ENCODE measurements at regions not wholly inside any gene's neighbourhood (a gene's known extent, or its start where the extent isn't known, plus 50 kb on each side); places are given as distances from the start of the nearest gene placed in this dataset.
"Not testable (repeated sequence)": the region's sequence is repeated elsewhere in the genome, so short reads cannot be mapped to it uniquely, and the experiment has no call there.

- no peak for DNase-seq
Measured at GRCh38 chr3:177764933-177765332, 567.7 kb upstream of the TBL1XR1 start.

DNA sequence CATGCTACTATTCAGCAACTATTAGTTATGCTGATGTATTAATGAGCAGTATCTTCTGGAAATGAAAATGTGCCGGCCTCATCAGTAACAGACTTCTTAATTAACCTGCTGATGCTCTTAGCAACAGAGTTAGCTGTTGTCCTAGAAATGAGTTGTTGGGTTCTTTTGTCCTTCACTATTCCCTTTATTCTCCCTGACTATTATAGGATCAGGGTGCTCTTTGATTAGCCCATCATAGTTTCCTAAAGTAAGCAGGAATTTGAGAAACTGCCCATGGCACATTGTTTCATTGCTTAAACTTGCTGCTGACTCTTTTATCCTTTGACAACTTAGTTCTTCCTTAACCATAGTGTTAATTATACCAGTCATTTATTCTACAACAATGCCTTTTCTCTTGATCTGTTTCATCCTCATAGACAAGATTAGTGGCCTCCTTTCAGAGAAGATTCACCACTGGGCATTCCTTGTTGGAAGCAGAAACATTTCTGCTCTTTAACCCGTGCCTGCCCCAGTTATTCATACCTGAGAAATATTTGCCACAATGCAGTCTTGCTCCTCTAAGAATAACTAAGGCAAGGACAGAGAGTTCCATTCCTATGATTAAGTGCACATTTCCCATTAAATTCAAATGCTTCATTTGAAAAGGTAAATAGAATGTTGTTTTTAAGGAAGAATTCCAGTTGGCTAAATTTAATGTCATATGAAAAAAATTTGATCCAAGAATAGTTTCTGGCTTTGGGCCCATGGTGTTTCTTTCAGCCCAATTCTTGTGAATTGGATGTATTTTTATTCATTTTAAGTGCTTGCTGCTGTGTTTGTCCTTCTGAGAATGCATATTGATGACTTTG, 573.3 kb upstream of the TBL1XR1 start:
- DNase-seq, result no peak

GRCh38 chr3:177771780-177772179, 574.5 kb upstream of the TBL1XR1 start:
- DNase-seq, result no peak

GRCh38 chr3:177772908-177773557, 575.8 kb upstream of the TBL1XR1 start:
- DNase-seq, result no peak

GRCh38 chr3:177773717-177774116, 576.4 kb upstream of the TBL1XR1 start:
- DNase-seq, result no peak

DNA sequence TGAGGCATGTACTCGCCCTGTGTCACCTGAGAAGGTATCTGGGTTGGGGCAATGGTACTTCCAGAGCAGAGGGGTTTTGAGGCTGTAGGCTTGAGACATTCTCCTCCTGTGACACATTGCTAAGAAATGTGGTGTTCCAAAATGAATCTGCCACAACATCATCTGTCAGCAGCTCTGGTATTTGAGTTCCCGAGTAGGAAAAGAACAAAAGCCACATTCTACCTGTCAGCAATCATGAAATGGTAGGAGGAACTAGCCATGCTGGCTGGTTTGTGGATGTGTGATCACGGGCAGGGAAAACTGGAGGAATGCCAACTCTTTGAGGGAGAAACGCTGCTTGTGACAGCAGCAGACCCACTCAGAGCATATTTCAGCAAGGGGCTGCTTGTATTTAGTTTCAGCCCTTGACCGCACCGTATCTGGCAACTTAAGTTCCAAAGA, 579.4 kb upstream of the TBL1XR1 start:
- DNase-seq, result no peak

- peak; percentile 49 for DNase-seq
Measured at GRCh38 chr3:177777699-177778098, 580.4 kb upstream of the TBL1XR1 start.

GRCh38 chr3:177778633-177779032, 581.4 kb upstream of the TBL1XR1 start:
- DNase-seq, result no peak

DNA sequence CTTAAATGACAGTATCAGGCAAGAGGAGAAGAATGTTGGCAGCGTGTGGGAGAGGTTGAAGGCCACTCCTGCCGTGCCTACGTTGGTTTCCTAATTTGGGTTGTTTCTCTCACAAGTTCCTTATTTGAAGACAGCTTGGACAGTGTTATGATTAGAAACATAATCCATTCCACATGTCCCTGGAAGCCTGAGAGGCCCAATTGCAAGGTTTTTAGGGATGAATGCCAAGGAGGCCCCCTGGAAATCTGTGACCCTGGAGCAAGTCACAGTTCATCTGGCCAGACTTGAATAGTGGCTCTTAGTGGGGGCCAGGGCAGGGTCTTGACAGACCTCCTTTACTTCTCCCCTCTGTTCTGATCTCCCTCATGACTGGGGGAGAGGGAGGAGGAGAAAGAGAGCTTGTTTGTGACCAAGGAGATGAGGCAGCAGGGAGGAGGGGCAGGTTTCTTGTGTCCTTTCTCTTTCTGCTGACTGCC, 584.4 kb upstream of the TBL1XR1 start:
- DNase-seq, result no peak

- DNase-seq, result no peak
Measured at GRCh38 chr3:177783338-177783737, 586.1 kb upstream of the TBL1XR1 start.

GRCh38 chr3:177783767-177784166, 586.5 kb upstream of the TBL1XR1 start:
- no peak for DNase-seq

GRCh38 chr3:177787279-177788041, 590.2 kb upstream of the TBL1XR1 start:
- DNase-seq, result no peak

DNA sequence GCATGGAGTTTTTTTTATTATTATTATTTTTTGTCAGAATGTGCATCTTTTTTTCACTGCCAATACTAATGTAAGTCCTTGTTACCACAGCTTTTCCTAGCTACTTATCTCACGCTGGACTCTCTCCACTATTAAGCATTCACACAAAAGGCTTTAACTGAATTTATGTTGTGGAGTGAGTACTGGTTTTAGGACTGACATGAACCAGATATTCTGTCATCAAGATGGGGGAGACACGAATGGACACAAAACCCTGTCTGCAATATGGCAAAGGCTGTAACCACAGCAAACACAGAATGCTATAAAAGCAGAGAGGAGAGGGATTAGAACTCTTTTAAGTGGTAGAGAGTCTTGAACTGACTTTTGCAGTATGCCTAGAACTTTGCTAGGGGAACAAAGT, 592.2 kb upstream of the TBL1XR1 start:
- no peak for DNase-seq

- no peak for DNase-seq
Measured at GRCh38 chr3:177792311-177793030, 595.2 kb upstream of the TBL1XR1 start.

GRCh38 chr3:177793451-177793850, 596.2 kb upstream of the TBL1XR1 start:
- no peak for DNase-seq

DNA sequence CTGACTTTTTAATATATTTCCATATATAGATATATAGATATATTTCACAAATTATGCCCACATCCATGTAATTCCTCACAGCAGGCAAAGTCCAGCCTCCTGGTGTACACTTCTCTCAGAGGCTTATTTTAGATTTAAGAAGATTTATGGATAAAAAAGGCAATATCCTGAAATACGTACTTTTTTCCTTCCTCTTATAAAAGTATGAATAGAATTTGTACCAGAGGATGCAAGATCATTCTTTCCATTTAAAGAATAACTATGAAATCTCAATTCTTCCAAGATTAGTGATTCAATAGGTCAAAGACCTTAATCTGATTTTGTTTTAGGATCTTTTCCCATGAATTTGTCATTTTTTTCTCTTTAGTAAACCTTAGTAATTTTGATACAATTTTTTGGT, 597.9 kb upstream of the TBL1XR1 start:
- no peak for DNase-seq

DNA sequence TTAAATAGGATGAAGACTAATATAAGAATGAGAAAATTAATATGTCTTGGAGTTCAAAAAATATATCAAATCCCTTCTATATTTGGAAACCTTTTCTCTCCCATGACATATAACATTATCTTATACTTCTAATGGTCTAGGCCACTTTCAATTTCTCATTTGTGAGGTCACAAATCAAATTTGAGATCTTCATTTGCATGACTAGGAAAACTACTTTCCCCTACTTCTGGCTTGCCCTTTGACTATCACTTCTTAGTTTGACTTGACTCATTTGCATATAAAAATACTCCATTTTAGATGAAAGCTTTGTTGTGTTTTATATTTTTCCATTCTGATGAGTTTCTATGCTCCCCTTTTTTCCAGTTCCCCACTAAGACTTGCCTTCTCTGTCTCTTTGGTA, 598.6 kb upstream of the TBL1XR1 start:
- no peak for DNase-seq

DNA sequence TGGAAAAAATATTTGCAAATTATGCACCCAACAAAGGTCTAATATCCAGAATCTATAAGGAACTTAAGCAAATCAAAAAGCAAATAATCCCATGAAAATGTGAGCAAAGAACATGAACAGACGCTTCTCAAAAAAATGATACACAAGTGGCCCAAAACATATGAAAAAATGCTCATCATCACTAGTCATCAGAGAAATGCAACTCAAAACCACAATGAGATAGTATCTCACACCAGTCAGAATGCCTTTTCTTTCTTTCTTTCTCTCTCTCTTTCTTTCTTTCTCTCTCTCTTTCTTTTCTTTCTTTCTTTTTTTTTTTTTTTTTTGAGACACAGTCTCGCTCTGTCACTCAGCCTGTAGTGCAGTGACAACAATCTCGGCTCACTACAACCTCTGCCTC, 602.9 kb upstream of the TBL1XR1 start:
- not testable (repeated sequence) for DNase-seq

GRCh38 chr3:177800561-177800960, 603.3 kb upstream of the TBL1XR1 start:
- no peak for DNase-seq

- DNase-seq, result peak; percentile 24
Measured at GRCh38 chr3:177802151-177802900, 605.0 kb upstream of the TBL1XR1 start.

- DNase-seq, result no peak
Measured at GRCh38 chr3:177803500-177803899, 606.2 kb upstream of the TBL1XR1 start.

DNA sequence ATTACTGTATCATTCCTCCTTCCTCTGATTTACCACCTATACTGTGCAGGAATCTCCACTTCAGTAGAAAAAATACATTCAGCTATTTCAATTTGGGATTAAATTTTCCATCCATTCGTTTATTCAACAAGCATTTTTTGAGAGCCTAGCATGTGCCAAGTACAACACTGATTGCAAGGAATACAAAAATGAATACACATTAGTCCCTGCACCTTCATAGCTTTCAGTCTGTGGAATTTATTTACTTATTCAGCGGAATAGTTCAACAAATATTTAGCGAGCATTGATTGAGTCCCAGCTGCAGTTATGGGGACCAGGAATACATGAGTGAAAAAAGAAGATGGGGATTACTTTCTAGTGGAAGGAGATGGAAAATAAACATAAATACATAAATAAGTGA, 606.8 kb upstream of the TBL1XR1 start:
- DNase-seq, result no peak

Measured in retina (tissue), 1 donor.